NCI-H446 (cell line): ENCODE measurements at regions not wholly inside any gene's neighbourhood (a gene's known extent, or its start where the extent isn't known, plus 50 kb on each side); places are given as distances from the start of the nearest gene placed in this dataset.

ENCODE experiments used
- DNase-seq, 2 experiments: peaks; one replicate each; lab custom pipeline; 2025; lab: John Stamatoyannopoulos, UW

- DNase-seq, result no peak
Observed at GRCh38 chr5:110072651-110073050, 382.9 kb downstream of the MAN2A1 start.

GRCh38 chr5:110073534-110073933 is 383.8 kb downstream of the MAN2A1 start:
- no peak for DNase-seq

- DNase-seq, result no peak
Observed at GRCh38 chr5:110075656-110076055, 385.9 kb downstream of the MAN2A1 start.

GRCh38 chr5:110077147-110077546 is 387.4 kb downstream of the MAN2A1 start:
- DNase-seq, result no peak

GRCh38 chr5:110082194-110082593 is 392.5 kb downstream of the MAN2A1 start:
- no peak for DNase-seq

GRCh38 chr5:110082863-110083262 is 393.1 kb downstream of the MAN2A1 start:
- DNase-seq, result no peak

GRCh38 chr5:110085826-110086225 is 396.1 kb downstream of the MAN2A1 start:
- no peak for DNase-seq

- DNase-seq, result no peak
Observed at GRCh38 chr5:110086658-110087388, 397.1 kb downstream of the MAN2A1 start.

GRCh38 chr5:110087829-110088228 is 398.1 kb downstream of the MAN2A1 start:
- no peak for DNase-seq

GRCh38 chr5:110088676-110089436 is 399.1 kb downstream of the MAN2A1 start:
- no peak for DNase-seq

- no peak for DNase-seq
Observed at GRCh38 chr5:110092955-110093785, 403.4 kb downstream of the MAN2A1 start.

GRCh38 chr5:110094109-110094508 is 404.4 kb downstream of the MAN2A1 start:
- DNase-seq, result no peak

GRCh38 chr5:110094548-110094947 is 404.8 kb downstream of the MAN2A1 start:
- DNase-seq, result no peak

- no peak for DNase-seq
Observed at GRCh38 chr5:110096419-110096818, 406.7 kb downstream of the MAN2A1 start.

- DNase-seq, result no peak
Observed at GRCh38 chr5:110099572-110099971, 409.8 kb downstream of the MAN2A1 start.

- no peak for DNase-seq
Observed at GRCh38 chr5:110103081-110103480, 413.4 kb downstream of the MAN2A1 start.

GRCh38 chr5:110104060-110104725 is 414.5 kb downstream of the MAN2A1 start:
- no peak for DNase-seq

- DNase-seq, result no peak
Observed at GRCh38 chr5:110104726-110105669, 415.3 kb downstream of the MAN2A1 start.

GRCh38 chr5:110105692-110106091 is 416.0 kb downstream of the MAN2A1 start:
- peak in 1 of 2 experiments; percentile 17 for DNase-seq

- no peak for DNase-seq
Observed at GRCh38 chr5:110106750-110107149, 417.0 kb downstream of the MAN2A1 start.

GRCh38 chr5:110108520-110108919 is 418.8 kb downstream of the MAN2A1 start:
- DNase-seq, result no peak
